Left renal pelvis (tissue), 4 donors: ENCODE measurements at regions not wholly inside any gene's neighbourhood (a gene's known extent, or its start where the extent isn't known, plus 50 kb on each side); places are given as distances from the start of the nearest gene placed in this dataset.
"Not testable (repeated sequence)": the region's sequence is repeated elsewhere in the genome, so short reads cannot be mapped to it uniquely, and the experiment has no call there.

Experiments used
- DNase-seq, 4 donors: peaks; one replicate each; pipeline ENCODE4 v3.0.0-alpha.2; 2013; ENCODE audit warnings: low read depth in 4 of 4, low spot score in 3 of 4

DNA sequence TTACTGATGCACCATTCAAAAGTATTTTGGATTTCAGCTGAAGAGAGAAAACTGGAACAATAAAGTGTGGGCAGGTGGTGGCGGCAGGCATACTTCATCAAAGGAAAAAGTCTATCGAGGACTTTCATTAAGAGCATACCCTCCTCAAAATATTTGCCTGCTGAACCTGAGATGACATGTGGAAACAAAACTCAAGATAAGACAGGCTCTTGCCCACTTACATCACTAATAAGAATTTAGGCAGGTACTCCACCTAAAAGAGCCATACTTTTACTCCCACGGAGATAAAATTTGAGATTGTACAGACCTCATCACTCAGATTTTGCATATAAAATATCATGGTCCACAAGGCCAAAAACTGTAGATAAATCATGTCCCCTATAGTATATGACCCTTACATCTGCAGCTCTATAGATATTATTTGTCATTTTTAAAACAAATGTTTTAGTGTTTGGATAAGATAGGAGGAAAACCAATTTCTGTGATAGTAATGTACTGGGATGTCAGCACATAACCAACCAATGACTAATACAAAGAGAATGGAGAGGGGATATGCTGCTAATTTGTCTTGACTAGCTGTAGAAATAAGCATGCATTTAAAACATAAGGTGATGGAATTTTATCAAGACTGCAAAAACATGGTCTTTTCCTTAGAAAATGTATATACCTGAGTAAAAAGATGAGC, 730.6 kb upstream of the ZNF608 start:
- no peak for DNase-seq

DNA sequence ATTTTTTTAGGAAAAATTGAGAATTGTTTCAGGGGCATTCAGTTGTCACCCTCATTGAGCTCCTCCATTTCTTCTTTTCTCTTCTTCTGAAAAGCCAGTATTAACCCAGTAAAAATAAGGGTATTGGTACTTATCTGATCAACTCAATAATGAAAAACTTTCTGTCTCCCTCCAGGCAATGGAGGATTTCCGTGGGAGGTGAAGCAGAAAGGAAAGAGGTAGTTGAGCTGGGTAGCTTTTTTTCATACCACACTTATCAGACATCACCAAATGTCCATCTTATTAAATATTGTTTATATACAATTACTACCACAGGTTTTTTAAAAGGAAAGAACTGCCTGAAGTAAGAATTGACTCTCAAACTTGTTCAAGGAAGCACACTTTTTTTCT, 731.1 kb upstream of the ZNF608 start:
- no peak for DNase-seq

DNA sequence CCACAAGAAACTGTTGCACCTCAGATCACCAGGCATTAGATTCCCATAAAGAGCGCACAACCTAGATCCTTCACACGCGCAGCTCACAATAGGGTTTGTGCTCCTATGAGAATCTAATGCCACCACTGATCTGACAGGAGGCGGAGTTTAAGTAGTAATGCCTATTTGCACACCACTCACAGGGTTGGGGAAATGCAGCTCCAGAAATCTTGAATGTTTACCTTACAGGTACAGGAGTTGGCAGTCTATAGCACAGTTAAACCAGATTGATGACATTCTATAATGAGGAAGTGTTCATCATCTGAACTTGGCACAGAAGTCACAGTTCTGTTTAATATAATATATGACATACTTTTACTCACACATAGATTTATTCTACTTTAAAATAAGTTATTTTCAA, 732.2 kb upstream of the ZNF608 start:
- DNase-seq = no peak

DNA sequence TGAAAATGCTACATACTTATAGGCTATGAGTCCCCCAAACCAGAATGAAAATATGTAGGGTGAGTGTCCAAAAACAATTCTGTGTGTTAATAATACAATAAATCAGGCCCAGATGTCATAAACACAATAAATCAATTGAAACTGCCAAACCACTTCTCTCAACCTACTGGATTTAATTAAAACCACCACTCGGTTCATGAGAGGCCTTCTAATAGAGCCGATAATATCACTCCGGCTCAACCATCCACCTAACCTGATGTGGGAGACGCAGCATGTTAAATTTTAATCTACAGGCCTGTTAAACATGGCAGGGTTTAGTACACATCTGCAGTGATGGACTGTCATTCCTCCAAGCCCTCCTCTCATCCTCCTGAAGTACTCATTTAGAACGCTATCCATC, 734.5 kb upstream of the ZNF608 start:
- no peak for DNase-seq

DNA sequence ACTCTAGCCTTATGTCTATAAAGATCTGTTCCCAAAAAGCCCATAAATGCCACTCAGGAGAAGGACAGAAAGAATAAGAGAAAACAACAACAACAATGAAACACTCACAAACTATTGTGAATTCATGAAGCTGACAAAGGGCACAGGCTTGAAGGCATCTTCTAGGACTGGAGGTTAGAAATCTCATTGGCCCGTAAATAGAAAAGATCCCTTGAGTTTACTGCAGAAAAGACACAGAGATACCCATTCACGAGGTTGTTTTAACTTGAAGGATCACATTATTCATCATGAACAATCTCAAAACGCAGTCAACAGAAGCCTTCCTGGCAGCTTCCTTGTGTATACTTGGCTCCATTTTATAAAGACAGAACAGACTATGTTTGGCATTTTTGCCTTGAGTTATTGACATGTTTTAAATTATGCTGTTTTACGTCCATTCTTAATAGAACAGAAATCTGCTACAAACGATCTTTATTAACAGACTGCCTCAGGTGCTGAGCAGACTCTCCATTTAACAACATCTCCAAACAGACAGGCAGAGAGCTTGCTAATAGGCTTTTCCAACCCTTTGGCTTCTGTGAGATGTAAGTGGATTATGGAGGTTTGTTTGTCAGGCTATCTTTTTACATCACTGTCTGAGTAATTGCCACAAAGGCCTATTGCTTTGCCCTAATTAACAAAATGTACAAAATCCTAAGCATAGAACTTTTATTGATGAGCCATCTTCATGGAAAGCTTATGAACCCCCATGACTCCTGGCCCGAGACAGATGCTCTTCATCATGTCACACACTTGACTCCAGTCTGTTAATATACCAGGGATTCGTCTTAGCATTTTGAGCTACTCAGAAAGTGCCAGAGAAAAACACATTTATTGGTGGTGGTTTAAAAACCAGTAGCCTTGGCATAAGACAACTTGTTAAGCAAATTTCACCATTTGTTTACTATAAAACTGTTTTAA, 735.3 kb upstream of the ZNF608 start:
- DNase-seq = no peak

DNA sequence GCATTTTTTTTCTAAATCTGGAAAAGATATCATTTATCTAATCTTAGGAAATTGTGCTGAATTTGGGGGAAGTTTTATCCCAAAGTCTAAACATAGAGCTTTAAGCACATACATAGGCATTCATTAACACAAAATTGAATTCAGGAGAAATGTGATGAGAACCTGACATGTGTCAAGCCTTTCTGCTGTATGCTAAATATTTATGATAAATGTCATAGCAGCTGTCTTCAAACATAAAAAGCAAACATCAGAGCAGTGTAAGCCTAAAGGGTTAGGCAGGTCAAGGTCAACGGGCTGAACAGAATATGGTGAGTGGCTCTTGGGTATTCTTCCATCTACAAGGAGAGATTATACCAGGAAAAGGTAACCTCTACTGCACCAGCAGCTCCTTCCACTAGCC, 737.2 kb upstream of the ZNF608 start:
- DNase-seq = no peak

DNA sequence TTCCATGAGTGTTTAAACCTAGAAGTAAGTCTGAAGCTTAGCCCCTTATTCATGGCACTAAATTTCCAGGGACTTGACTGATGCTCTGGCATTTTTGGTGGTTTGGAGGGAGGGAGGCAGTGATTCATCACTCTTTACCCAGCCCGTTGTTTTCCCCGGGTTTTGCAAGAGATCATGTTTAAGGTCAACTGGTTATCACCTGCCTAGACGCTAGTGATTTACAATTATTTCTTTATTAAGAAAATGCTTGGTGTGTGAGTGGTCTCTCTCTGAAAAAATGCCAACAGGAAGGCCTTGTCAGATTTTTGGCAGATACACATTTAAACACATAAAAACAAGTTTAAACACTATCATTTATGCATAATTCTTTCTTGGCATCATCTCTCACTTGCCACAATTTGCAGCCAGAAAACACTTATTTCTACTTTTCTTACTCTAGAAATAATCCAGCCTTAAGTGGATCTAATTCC, 737.9 kb upstream of the ZNF608 start:
- peak in 1 of 4 donors; percentile 19 for DNase-seq

DNA sequence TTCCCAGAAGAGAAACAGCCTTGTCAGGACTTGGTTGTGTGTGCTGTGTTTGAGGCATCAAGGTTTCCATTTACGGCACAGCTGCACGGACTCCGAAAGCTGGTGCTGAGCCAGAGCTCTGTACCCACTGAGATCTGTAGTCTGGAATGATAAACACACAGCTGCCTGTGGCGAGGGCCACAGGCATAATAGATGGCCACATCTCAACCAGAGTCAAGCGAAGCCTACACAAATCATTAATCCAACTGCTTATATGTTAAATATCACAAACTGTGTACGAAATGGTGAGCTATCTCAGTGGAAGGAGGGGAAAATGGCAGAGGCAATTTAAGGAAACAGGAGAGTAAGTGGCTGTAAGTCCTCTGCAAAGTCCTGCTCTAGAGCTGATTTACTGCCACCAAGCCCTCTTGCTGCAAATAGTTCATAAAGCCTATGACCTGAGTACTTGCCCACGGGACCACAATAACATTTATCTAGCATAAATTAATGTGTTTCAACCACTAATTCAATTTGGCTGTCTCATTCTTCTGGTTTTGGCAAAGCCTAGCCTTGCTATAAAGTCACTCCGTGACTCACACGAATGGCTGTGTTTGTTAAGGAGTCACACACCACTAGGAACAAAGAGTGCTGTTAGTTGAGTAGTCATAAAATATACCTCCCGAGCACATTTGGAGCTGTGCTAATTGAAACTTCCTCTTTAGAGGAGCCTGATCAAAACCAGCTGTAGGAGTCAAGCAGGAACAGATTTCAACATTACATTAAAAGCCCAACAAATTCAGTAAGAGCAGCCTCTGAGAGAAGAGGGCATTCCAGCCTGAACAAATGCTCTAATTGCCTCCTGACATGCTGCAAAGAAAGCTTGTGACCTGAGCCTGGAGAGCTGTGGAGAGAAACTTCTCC, 738.6 kb upstream of the ZNF608 start:
- DNase-seq = peak; percentile 84 to 90 (median 87)

DNA sequence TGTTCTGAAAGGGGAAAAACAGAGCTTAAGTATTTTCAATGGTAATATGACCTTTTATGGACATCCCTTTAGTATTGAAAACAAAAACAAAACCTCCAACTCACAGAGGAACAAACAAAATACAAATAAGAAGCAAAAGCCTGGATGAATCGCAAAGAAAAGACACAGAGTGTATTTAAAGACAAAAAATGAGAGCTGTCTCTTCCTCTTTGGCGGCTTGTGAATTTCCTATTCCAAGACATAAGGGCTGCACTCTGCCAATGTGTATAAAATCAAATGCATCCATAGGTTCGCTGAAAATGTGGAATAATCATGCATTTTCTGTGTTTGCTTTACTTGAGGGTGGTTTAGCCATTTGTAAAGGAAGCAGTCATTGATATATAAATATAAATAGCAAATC, 739.3 kb upstream of the ZNF608 start:
- no peak for DNase-seq

DNA sequence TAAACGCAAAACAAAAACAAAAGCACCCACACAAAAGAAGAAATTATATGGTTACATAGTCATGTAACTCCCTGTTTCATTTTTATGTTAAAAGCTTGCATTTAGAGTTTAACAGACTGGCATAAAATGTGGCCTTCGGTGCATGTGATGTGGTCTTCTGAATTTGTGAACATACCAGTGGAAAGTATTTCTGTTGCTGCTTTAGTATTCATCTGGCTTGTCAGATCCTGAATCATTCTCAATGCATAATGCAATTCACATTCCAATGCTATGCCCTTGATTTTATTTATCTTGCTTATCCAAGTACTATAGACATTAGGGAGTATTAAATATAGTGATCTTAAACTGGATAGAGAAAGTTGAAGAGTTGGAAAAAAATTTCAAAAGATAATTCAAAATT, 740.2 kb upstream of the ZNF608 start:
- no peak for DNase-seq

DNA sequence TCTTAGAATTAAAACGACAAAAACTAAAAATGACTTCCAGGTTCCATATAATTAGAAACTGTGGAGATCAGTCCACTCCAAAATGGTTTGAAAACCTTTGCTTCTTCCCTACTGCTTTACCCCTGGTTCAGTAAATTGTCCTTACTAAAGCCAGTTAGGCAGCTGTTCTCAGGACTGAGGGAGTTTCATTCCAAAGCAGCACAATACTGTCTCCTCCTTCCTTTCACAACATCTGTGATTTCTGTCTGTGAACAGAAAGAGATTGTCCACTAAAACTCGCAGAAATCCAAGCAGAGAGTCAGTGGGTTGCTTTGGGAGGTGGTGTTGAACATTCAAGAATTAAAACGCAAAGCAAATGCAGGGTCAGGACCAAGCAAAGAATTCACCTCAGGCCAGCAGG, 740.8 kb upstream of the ZNF608 start:
- DNase-seq = no peak

DNA sequence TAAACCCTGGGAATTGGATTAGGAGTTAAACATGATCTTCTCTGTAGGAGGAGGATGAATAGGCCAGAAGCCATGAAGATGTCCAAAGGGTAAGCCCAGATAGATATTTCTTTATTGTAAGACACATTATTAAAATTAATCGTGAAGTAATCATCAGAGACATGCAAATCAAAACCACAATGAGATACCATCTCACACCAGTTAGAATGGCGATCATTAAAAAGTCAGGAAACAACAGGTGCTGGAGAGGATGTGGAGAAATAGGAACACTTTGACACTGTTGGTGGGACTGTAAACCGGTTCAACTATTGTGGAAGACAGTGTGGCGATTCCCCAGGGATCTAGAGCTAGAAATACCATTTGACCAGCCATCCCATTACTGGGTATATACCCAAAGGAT, 741.2 kb upstream of the ZNF608 start:
- DNase-seq = not testable (repeated sequence)

DNA sequence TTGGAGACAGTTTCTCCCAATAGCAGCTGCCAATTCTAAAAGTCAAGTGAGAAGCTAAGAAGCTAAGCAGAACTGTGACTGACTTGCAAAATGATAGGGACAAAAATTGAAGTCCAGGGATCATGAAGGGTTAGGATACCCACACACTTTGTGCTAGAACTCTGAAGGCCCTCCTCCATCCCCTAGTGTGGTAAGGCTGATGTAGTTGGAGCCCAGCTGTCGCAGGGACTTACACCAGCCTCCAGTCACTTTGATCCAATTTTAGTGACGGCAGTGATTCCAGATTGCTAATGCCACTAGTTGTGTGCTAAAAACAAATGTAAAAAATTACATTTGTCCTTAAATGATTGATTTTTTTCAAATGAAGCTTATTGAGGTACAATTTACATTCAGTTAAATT, 742.7 kb upstream of the ZNF608 start:
- DNase-seq = no peak

DNA sequence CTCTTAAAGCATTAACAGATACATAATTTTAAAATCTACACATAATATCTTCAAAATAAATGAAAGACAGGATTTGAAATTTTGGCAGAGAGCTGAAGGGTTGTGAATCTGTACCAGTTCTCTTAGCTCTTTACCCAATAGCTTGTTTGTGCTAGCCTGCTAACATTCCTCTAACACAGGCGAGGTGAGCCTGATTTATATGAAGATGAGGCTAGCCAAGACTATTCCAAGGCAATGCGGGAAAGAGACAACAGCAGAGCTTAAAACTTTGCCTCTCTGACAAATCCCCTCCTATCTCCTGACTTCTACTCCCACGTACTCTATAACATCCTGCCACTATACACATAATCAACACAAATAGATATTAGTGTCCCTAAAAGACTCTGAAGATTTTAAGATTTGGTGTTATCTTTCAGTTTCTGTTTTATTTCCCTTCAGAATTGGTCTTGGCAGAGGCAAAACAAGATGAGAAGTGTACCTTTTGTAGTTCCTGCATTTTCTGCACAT, 745.6 kb upstream of the ZNF608 start:
- no peak for DNase-seq

DNA sequence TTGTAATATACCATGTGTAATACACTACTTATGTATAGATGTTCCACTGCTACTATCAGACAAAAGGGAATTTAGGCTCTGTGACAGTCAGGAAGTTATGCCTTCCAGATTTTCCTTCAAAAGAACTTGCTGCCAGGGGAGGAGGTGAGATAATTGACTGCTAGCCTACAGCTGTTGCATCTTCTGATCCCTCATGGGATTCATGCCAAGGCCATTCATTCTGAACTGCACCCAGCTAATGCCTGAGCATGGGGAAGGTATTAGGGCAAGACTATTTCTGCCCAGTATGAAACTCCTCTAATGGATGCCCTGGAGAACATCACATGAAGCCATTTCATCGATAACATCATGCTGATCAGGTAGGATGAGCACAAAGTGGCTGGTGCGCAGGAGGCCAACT, 746.5 kb upstream of the ZNF608 start:
- no peak for DNase-seq

DNA sequence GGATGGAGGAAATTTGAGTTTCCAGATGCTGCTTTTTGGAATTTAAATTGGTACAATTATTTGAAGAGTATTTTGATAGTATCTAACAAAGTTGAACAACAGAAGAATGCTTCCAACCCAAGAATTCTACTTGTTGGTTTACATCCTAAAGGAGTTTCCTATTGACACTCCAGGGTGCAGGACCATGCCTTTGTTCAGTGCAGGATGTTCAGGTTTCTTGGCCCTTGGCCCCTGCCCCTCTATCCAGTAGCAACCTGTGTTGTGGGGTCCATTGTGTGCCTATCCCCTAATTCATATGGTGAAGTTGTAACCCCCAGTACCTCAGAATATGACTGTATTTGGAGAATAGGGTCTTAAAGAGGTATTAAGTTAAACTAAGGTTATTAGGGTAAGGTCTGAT, 750.0 kb upstream of the ZNF608 start:
- no peak for DNase-seq

DNA sequence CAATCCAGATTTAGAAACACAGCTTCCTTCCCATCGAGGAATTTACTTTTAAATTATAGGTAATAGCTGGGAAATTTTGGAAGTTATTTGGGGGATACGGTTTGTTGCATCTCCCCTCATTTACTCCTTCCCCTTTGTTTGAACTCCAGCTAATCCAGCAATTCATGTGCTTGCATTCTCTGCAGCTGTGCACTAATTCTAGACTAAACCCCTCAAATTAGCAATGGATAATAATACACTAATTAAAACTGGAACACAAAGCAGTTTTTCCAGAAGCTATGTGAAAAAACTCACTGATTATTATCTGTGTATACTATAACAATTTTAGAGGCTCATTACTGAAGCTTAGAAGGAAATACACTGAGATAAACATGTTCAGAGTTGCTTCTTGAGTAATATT, 751.2 kb upstream of the ZNF608 start:
- DNase-seq = no peak

DNA sequence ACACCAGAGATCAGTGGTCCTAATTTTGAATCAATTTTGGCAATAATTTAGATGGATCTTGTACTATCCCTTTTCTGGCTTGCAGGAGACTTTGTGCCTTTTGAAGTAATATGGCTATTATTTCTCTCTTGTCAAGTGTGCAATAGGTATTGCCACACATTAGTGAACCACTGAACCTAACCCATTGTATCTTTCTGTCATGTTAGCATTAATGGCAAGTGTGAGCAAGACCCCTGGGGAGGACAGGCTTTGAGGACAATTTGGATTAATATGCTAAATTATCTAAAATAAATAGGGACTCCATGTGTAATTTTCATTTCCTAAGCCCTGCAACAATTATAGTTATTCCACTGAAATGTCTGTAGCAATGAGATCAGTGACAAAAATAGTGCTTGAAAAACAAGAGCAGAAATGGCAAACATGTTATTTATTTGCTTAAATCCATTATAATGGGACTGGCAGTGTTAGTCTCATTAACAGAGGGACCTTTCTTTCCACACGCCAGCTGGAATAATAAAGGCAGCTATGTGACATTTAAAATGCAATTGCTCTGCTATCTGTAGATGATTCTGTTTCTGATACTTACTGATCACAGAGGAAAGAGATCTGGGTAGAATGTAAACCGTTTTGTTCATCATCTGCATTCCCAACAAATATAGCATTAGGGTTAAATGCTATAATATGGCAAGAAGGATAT, 753.3 kb upstream of the ZNF608 start:
- no peak for DNase-seq

DNA sequence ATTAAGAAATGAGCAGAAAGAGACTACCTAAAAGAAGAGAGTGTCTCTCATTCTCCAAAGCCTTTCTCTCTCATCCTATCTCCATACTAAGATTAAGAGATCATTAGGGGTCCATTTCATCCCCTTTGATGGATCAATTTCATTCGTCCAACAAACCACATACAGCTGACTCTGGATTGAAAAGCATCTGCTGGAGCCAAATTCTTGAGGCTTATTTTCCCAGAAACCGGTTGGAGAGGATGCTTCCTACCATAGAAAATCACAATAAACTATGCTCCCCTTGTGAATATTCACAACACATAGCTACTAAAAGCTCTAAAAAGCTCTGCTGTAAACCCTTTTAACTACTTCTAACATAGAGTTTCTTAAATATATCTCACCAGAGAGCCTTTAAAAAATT, 755.0 kb upstream of the ZNF608 start:
- no peak for DNase-seq

DNA sequence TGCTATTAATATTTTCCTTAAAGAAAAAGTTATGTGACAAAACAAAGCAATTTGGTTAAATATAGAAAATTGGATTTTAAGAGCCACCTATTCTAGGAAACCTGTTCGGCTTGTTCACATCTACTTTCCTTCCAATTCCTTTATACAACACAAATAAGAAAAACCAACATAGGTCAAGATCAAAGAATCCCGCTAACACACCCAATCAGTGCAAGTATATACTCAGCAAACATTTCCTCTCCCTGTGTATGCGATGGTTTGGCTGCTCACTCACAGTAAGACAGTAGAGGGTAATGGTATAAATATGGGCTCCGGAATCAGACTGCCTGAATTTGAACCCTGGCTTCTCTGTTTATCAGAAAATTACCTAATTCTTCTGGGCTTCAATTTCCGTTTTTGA, 757.5 kb upstream of the ZNF608 start:
- no peak for DNase-seq
